Left lobe of liver (tissue), 2 donors: ENCODE measurements at regions not wholly inside any gene's neighbourhood (a gene's known extent, or its start where the extent isn't known, plus 50 kb on each side); places are given as distances from the start of the nearest gene placed in this dataset.

ENCODE experiments used
- ATAC-seq: fragments of 200-7000 bp; cut with Tn5 transposase; one replicate; pipeline ENCODE4 v1.9.1; 2020; ENCODE audit warnings: mild to moderate bottlenecking, moderate library complexity
- DNase-seq: peaks from one replicate; pipeline ENCODE4 v3.0.0-alpha.2; 2020; ENCODE audit warnings: low spot score
- donor health status: DM: no; HTN: no; CAD: no; lungs with moderate emphysema.
- donor health status: DM: no; HTN: yes; CAD: no.

DNA sequence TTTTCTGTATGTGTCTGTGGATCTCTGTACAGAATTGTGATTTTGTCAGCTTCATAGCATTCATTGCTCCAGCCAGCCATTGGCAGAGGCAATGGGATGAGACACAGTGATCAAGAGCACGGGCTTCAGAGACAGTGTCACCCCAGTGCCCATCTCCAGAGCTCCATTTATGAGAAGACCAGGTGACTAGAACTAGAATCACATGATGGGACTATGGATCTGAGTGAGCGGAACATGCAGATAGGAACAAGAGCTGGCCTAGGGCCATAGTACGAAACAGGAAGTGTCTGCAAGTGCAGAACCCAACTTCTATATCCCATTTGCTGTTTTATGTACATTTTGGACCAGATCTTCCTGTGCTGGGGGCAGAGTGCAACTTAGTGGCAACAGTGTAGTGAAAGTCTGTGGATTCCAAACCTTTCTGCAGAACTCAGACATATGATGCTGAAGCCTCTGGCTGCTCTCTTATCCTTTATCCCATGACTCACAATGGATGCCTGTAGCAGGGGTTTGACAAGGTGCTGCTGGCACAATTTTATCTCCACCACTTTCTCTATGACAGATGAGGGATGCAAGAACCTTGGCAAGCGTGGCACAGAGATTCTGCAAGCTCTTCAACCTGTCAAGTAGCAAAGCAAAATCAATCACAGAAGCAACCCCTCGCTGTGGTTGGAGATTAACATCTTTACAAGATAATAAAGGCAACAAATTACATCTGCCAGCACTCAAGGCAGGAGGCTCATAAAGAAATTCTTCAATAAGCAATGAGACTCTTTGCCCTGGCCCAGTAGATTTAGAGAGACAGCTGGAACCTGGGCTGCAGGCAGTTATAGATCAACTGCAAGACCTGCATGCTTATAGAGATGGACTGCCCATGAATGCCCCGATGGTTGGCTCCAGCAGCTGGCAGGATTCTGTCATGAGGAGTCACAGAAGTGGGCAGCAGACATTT is 681.3 kb downstream of the TNS3 start:
- no peak for ATAC-seq

DNA sequence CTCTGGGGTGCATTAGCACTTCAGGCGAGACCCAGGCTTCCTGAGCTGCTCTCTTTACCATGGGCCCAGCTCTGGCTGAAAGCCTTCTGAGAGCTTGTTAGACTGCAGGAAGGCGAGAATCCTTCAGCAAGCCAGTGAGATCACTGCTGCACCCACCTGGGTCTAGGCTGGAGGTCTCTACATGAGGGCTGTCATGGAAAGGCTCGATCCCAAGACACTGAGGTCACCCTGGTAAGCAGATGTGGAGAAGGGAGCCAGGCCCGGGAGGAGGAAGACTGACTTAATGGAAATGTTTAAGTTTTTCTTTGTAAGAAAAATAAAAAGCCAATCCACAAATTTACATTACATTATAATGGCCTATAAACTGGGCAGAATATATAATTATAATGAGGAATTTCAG is 684.5 kb downstream of the TNS3 start:
- DNase-seq (no peak), ATAC-seq (no peak)

More for the DNA sequence above, 681.3 kb downstream of the TNS3 start:
- DNase-seq: no peak

DNA sequence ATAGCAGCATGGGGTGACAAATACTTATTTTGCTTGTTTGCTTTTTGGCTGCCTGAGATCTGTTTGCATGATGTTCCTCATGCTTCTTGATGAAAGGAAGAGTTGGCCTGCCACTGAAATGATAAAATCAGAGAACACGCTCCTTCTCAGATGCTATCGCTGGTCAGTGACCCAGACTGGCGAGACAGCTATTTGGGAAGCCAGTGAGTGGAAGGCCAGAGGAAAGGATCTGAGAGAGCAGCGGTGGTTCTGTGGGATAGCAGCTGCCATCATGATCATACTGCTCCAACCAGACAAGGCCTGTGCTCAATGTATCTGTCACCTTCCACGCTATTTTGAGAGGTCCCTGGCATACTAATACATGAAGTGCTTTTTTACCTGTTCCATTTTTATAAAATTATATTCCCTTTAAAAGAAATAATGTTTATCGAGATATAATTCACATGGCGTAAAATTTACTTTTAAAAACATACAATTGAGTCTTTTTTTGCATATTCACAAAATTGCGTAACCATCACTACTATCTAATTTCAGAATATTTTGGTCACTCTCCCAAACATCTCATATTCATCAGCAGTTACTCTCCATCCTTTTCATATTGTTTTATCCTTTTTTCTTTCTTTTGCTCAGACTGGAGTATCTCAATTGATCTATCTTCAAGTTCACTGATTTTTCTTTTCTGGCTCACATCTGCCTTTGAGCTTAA is 695.1 kb downstream of the TNS3 start:
- no peak for ATAC-seq
- DNase-seq: no peak

DNA sequence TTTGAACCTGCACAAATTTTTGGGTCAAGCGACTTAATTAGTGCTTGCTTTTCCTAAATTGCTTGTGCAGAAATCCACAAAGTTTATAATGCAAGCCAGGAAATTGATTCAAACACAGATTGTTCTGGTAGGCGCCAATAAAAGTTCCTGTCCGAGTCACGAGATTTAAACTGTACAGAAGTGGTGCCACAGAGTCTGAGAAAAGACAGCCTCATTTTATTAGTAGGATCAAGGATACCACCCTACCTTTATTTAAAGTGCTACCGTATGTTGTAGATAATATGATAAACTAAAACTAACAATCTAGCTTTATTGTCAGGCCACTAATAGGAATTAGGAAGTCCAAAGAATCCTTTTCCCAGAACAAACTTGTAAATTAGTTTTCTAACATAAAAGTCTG is 696.7 kb downstream of the TNS3 start:
- ATAC-seq (no peak), DNase-seq (no peak)

DNA sequence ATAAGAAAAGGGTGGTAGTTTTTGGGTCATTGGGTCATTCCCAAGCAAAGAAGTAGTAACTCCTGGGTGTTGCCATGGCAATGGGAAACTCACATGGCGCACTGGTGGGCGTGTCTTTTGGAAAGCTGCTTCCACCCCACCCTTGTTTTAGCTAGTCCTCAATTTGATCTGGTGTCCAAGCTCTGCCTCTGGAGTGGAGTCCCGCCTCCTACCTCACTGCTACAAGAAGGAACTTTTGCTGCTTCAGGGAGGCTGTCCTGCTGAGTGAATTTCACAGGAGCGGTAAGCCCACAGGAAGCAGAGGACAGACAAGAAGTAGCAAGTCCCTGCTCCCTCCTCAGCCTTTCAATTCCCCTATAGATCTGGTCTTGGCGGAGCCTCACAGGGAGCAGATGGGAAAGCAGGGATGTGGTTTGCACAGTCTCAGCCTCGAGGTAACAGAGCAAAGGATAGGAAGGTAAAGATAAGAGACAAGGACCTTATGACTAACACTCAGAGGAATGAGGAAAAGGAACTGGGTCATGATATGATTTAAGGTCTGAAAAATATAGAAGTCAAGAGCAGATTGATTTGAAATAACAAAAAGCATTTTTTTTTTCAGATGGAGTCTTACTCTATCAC is 700.3 kb downstream of the TNS3 start:
- ATAC-seq: no peak
- no peak for DNase-seq

DNA sequence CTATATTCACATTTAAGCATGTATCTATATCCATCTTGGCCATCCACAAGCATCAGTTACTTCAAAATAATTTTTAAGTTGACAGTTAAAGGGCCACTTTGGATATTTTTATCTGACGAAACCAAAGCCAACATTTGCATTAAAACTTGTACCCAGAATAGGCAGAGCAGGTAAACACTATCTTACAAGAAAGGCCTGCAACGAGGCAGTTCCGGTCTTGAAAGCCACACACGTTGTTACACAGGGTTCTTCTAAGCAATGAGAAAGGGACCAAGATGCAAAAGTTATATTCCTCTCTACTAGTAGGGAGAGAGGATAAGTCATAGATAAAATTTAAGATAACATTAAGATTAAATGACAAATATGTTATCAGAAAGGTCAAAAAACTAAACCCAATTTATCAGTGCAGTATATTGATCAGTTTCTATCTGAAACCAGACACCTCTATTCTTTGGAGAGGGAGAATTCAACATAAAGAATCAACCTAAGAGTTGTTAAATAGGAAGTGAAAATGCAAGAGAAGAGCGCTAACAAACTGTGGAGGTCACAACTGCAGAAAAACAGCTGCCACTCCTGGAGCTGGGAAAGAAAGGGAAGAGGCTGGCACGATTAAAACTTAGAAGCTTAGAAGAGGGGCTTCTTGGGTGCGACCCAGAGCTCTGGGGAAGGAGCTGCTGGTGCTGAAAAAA is 701.3 kb downstream of the TNS3 start:
- no peak for ATAC-seq
- no peak for DNase-seq

DNA sequence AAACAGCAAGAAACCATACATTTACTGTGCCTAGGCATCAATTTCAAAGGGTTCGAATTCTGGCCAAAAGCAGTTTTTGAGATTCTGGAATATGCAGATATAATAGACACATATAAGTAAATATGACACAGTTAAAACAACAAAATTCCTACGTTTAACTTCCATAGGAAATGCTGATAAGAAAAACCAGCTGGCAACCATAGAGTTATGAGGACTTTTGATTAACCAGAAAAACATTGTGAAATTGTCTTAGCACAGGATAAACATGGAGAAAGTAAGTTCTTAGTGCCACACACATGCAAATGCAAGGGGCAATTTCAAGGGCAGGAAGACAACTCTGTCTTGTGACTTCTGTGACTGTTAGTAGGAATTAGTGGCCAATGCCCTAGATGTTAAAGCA is 702.1 kb downstream of the TNS3 start:
- ATAC-seq (no peak), DNase-seq (no peak)

DNA sequence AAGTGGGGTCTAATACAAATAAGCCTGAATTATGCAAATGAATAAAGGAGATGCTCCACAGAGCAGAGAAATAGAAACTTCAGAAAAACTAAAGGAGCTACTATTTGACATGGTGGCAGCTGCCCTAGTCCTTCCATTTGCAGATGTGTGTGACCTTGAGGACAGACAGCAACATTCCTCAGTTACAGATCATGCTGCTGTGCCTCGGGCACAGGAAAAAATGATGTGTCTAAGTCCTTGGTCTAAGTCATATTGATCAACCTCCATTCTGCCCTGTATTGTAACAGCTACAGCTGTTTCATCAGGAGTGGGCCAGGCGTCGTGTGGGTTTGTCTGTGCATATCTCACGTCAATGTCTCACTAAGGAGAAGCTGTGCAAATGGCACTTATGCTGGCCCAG is 710.4 kb downstream of the TNS3 start:
- ATAC-seq: no peak
- no peak for DNase-seq

DNA sequence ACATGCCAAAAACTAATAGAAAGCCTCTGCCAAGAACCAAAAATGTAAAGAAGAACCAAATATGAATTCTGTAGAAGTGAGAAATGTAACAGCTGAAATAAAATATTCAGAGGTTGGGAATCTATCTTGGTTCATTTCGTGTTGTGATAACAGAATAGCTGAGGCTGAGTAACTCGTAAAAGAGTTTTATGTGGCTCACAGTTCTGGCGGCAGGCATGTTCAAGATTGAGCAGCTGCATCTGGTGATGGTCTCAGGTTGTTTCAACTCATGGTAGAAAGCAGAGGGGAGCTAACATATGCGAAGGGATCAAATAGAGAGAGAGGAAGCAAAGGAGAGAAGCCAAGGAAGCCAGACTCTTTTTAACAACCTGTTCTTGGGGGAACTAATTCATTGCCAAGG is 717.2 kb downstream of the TNS3 start:
- no peak for DNase-seq
- no peak for ATAC-seq

DNA sequence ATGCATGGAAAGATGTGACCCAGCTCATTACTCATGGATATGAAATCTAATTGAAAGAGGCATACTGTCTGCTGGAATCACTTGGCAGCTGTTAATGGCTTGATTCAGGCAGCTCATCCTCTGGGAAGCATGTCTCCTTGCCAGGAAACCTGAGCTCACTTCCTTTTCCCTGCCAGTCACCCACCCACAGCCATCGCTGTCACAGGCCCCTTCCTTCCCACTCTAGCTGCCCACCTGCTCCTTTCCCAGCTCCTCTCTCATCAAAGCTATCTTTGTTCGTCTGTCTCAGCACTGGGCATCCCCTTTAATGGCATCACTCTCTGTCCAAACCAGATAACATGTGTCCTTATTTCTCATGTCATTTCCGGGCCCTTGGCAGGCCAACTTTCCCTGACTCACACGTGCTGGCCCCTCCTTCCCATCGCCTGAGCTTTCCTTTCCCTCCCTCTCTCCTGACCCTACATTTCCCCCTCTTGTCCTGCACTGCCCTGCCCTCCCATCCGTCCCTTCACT is 721.9 kb downstream of the TNS3 start:
- ATAC-seq (no peak), DNase-seq (no peak)

DNA sequence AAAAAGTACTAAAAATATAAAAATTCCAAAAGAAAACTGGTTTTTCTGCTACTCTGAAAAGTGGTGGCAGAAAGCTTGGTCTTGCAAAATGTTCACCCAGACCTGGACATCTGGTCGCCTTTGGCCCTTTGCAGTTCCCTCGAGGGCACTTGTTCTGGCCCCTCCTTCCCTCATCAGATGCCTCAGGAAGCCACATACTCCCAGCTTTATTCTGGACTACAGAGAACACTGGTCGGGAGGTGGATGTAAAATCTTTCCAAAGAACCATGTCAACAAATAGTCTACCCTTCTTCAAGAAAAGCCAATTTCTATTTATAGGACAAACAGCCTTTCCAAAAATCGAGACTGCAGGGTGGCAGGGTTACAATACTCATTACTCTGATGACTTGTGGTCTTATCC is 726.1 kb downstream of the TNS3 start:
- DNase-seq: no peak
- no peak for ATAC-seq

DNA sequence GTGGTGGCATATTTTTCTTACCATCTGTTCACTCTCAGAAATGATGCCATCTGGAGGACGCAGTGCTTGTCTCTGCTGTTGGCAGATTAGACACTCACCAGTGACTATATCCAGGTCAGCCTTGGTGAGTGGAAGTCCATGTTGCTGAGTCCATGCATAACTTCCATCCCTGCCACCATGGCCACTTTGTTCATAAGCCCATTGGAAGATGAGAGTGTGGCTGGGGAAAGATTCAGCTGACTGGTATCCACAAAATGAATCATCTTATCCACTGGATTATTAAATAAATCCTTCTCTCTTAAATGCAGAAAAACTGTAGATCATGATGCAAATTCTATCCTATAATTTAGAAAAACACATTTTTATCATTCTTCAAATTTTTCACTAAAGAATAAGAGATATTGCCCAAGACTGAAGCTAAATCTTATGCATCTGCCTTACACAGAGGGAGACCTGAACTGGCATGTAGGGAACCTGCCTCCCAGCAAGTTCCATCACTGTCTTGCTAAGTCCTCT is 726.9 kb downstream of the TNS3 start:
- DNase-seq (no peak), ATAC-seq (peak; percentile 53)

DNA sequence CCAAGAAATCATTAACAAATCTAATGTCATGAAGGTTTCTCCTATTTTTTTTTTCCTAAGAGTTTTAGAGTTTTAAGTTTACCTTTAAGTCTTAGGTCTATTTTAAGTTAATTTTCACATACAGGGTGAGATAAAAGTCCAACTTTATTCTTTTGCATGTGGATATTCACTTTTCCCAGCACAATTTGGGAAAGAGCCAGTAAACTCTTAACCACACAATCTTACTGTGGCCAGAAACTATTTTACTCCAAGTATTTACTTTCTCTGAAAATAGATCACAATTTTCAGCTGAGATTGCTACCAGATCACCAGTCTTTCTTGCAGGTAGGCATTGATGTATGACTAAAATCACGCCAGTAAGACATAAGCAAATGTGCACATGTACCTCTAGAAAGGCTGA is 728.5 kb downstream of the TNS3 start:
- DNase-seq: no peak
- ATAC-seq: no peak

DNA sequence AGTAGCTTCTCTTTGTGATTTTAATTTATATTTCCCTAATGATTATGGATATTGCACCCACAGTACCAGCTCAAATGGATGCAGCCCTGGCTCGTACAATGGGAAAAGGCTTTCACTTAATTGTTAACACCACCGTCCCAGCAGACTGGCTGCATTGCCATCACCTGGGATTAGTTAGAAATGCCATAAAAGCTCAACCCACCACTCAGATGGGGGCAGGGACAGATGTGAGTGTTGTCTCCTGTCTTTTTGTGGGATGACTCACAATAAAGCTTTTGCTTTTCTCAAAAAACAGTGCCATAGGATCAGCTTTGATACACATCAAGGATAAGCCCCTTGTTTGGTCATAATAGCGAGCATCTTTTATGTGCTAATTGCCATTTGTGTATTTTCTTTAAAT is 729.1 kb downstream of the TNS3 start:
- no peak for DNase-seq

DNA sequence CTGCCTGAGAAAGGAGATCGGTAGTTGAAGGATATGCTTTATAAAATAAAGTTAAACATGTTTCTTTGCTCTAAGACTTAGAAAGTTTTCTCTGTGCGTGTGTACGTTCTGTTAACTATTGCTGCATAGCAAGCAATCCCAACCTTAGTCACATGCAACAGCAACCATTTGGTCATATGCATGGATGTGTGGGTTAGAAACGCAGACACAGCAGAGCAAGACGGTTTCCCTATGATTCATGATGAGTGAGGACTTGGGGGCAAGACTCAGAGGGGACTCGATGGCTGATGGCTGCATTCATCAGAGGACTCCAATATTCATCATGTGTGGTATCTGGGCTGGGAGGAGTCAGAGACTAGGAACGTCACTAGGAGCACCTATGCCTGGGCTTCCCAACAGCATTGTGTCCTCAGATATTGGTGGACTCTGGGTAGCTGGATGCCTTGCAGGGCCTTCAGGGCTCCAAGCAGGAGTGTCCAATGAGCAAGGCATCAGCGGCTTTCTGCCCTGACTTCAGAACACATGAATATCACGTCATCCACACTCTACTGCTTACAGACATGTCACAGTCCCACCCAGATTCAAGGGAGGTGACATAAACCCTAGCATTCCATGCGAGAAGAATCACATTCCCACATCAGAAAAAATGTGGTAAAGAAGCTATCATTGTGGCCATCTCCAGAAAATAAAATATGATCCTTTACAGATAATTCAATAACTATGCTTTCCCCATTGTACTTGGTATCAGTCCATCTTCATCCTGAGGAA is 731.2 kb downstream of the TNS3 start:
- no peak for ATAC-seq
- no peak for DNase-seq

More for the DNA sequence above, 729.1 kb downstream of the TNS3 start:
- ATAC-seq: no peak

DNA sequence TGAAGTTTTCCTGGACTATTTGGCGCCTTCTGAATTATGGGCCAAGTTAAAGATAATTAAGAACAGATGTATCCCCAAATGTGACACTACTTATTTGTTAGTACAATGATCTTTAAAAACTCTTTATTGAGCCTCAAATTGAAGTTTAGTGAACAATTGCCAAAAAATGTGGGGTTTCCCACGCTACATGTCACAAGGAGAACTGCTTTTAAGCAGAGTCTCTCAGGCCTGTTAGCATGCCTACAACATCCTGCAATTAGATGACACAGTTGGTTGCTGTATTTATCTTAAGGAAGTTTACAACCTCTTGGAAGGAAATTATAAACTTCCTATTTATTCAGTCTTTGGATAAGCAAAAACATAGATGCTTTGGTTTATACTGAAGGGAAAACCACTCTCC is 733.0 kb downstream of the TNS3 start:
- no peak for ATAC-seq
- no peak for DNase-seq

DNA sequence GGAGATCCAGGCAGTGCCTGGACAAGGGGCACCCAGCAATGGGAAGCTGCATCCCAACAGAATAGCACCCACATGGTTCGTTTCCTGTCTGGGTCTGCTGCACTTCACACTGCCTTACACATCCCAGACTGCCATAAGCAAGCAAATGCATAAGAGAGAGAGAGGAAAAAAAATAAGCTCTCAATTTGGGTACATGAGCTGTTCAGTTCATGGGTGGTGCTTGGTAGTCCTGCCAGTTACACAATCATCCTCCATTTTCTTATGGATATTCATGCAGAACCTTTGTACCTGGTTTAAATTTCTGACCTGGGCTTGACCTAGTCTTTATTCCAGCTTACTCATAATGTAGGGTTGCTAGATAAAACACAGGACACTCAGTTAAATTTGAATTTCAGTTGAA is 733.6 kb downstream of the TNS3 start:
- DNase-seq: no peak

DNA sequence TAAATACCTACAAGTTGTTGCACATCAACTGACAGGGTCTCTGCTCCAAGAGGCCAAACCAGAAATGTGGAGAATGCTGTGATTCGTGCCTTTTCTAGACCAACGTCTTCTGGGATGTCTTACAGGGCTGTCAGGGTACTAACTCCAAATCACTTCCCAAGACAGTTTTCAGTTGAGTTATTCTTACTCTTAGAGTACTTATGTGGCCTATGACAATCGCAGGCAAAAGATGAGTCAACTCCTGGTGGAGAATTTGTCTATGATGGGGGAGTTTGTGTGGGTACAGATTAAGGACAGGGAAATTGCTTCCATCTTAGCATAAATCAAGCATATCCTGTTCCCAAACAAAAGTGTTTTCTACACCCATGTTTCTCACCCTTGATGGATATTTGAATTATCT is 734.8 kb downstream of the TNS3 start:
- DNase-seq: no peak
- no peak for ATAC-seq

More for the DNA sequence above, 733.6 kb downstream of the TNS3 start:
- ATAC-seq: no peak

DNA sequence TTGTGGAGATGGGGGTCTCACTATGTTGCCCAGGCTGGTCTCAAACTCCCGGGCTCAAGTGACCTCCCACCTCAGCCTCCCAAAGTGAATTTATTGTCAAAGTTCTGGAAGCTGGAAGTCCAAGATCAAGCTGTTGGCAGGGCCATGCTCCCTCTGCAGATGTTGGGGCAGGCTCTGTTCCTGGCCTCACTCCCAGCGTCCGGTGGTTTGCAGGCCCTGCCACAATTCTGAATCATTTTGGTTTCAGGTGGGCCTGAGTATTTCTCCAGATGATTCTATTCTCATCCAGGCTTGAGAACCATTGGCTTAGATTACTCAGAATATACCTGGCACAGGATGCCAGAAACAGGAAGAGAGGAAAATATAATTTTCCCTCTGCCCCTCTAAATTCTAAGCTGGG is 737.4 kb downstream of the TNS3 start:
- ATAC-seq: no peak
- no peak for DNase-seq

DNA sequence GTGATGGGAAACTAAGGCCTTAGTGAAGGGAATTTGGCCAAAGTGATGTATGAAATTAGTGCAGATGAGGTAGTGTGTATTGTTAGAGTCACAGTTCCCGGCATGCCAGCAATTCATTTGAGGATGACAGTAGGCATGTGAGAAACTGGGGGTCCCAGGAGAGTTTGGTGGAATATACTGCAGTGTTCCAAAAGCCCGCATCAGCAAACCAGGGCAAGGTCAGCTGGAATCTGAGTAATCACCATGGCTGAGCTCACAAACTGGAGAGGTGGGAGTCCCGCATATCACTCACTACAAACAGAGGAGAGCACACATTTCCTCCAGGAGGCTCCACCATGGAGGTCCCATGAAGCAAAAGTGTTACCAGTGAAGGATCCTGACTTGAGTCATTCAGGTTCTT is 740.7 kb downstream of the TNS3 start:
- ATAC-seq (no peak), DNase-seq (no peak)
